Vagina (tissue), 2 donors: ENCODE measurements at regions not wholly inside any gene's neighbourhood (a gene's known extent, or its start where the extent isn't known, plus 50 kb on each side); places are given as distances from the start of the nearest gene placed in this dataset.
A peak's percentile ranks its signal among the peaks of the same experiment; 100 is the strongest.

Experiments
- DNase-seq, 2 donors: peaks; one replicate each; pipeline ENCODE4 v3.0.0-alpha.2; 2017; ENCODE audit errors: extremely low spot score in 2 of 2
- H3K27ac ChIP-seq: fragments of 200-600 bp; sonication (generic); one replicate; pipeline ENCODE4 v1.5.1; 2019
- H3K27me3 ChIP-seq: fragments of 200-600 bp; sonication (generic); one replicate; pipeline ENCODE4 v1.5.1; 2019
- H3K36me3 ChIP-seq, 2 donors: fragments of 200-600 bp; sonication (generic); one replicate each; pipeline ENCODE4 v1.5.1; 2017 to 2019
- H3K4me1 ChIP-seq: fragments of 200-600 bp; sonication (generic); one replicate; pipeline ENCODE4 v1.5.1; 2019
- H3K4me3 ChIP-seq, 2 donors: fragments of 200-600 bp; sonication (generic); 1 replicate in 1 of 2; 2 replicates in 1 of 2; pipeline ENCODE4 v1.5.1; 2016 to 2019
- H3K9me3 ChIP-seq: fragments of 200-600 bp; sonication (generic); one replicate; pipeline ENCODE4 v1.5.1; 2019
- CTCF ChIP-seq, 3 experiments: fragments of 450-650 bp in 2 of 3; fragments of 200-600 bp in 1 of 3; sonication (generic) in 1 of 3; IDR thresholded peaks; one replicate each; pipeline ENCODE4 v1.5.1; 2017 to 2019; ENCODE audit warnings: antibody characterized with exemption in 3 of 3, mild to moderate bottlenecking in 2 of 3, moderate library complexity in 2 of 3
- POLR2A ChIP-seq, 2 donors: fragments of 450-650 bp; IDR thresholded peaks; one replicate each; pipeline ENCODE4 v1.6.1; 2017; ENCODE audit warnings: antibody characterized with exemption in 2 of 2, mild to moderate bottlenecking in 2 of 2, moderate library complexity in 2 of 2
- POLR2AphosphoS5 ChIP-seq, 2 donors: sonication (generic); formaldehyde crosslinking; IDR thresholded peaks; one replicate each; pipeline ENCODE4 v1.9.0; 2017; ENCODE audit warnings: antibody characterized with exemption in 2 of 2, mild to moderate bottlenecking in 2 of 2, low read depth in 1 of 2; ENCODE audit not compliant: insufficient read depth in 1 of 2
- intact Hi-C: fragments of 100-400 bp; cut with DNase I; formaldehyde crosslinking; loops from one replicate; pipeline ENCODE4 v1.15.1; 2023

DNA sequence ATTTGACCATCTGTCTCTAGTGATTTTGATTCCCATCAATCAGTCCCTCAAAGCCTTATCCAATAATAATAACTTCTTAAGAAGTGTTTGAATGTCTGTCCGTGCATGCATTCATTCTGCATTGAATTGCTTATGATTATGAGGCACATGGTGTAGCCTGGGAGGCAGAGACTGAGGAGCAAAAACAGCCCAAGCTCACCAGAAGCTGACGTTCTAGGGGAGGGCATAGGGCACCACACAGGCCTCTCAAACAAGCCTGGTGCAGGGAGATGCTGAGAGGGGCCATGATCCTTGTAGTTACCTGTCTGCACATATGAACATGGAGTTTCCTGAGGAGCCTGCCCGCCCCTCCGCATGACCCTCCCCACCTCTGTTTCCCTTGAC, 89.2 kb upstream of the POMGNT2 start:
- DNase-seq: no peak
- H3K9me3 ChIP-seq: no peaks in the 10 kb centered on the region
- intact Hi-C loops: no loop called here

GRCh38 chr3:43194490-43195114, 88.7 kb upstream of the POMGNT2 start:
- Histone ChIP-seq H3K36me3 (no peaks in the 10 kb centered on the region), H3K4me1 (no peaks in the 10 kb centered on the region), H3K9me3 (no peaks in the 10 kb centered on the region), H3K27ac (no peak overlapping the region), H3K27me3 (no peaks in the 10 kb centered on the region), H3K4me3 (no peak overlapping the region)
- TF ChIP-seq CTCF (IDR thresholded peaks at IDR 0.05): no peak
- TF ChIP-seq POLR2A (IDR thresholded peaks at IDR 0.05): no peak
- TF ChIP-seq POLR2AphosphoS5 (IDR thresholded peaks at IDR 0.05; ENCODE audit: insufficient read depth in 1 of 2, low read depth in 1 of 2): no peak
- intact Hi-C loops: no loop called here
- no peak for DNase-seq

More for the DNA sequence above, 89.2 kb upstream of the POMGNT2 start:
- H3K27me3 ChIP-seq: no peaks in the 10 kb centered on the region
- no peaks in the 10 kb centered on the region for H3K36me3 ChIP-seq
- no peak overlapping the region for H3K4me3 ChIP-seq
- H3K27ac ChIP-seq: no peak overlapping the region
- no peaks in the 10 kb centered on the region for H3K4me1 ChIP-seq
- no peak for TF ChIP-seq POLR2A (IDR thresholded peaks at IDR 0.05)
- no peak for TF ChIP-seq POLR2AphosphoS5 (IDR thresholded peaks at IDR 0.05; ENCODE audit: insufficient read depth in 1 of 2, low read depth in 1 of 2)
- TF ChIP-seq CTCF (IDR thresholded peaks at IDR 0.05): no peak

- Histone ChIP-seq H3K36me3 (no peaks in the 10 kb centered on the region), H3K27ac (no peak overlapping the region), H3K27me3 (no peaks in the 10 kb centered on the region), H3K4me1 (no peaks in the 10 kb centered on the region), H3K4me3 (no peak overlapping the region), H3K9me3 (no peaks in the 10 kb centered on the region)
- DNase-seq: no peak
- no peak for TF ChIP-seq POLR2AphosphoS5 (IDR thresholded peaks at IDR 0.05; ENCODE audit: insufficient read depth in 1 of 2, low read depth in 1 of 2)
- no peak for TF ChIP-seq CTCF (IDR thresholded peaks at IDR 0.05)
- no peak for TF ChIP-seq POLR2A (IDR thresholded peaks at IDR 0.05)
- intact Hi-C loops: no loop called here
Measured at GRCh38 chr3:43194069-43194468, 88.2 kb upstream of the POMGNT2 start.

GRCh38 chr3:43192028-43192427, 86.1 kb upstream of the POMGNT2 start:
- TF ChIP-seq POLR2A (IDR thresholded peaks at IDR 0.05) (no peak), POLR2AphosphoS5 (IDR thresholded peaks at IDR 0.05; ENCODE audit: insufficient read depth in 1 of 2, low read depth in 1 of 2) (no peak)
- intact Hi-C loops: no loop called here
- Histone ChIP-seq H3K36me3 (no peaks in the 10 kb centered on the region), H3K27ac (no peak overlapping the region), H3K27me3 (no peaks in the 10 kb centered on the region), H3K4me3 (no peak overlapping the region), H3K4me1 (no peaks in the 10 kb centered on the region), H3K9me3 (no peaks in the 10 kb centered on the region)
- DNase-seq: no peak

DNA sequence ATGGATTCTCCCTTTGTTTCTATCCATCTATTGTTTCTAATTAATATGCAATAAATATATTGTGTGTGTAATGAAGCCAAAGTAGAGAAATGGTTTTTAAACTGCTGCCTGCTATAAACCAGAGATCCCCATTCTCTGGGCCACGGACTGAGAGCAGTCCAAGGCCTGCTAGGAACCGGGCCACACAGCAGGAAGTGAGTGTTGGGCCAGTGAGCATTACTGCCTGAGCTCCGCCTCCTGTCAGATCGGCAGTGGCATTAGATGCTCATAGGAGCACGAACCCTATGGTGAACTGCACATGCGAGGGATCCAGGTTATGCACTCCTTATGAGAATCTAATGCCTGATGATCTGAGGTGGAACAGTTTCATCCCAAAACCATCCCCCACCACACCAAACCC, 85.2 kb upstream of the POMGNT2 start:
- H3K9me3 ChIP-seq: no peaks in the 10 kb centered on the region
- no peaks in the 10 kb centered on the region for H3K36me3 ChIP-seq
- no peak for DNase-seq
- no peak for TF ChIP-seq CTCF (IDR thresholded peaks at IDR 0.05)
- no peak for TF ChIP-seq POLR2A (IDR thresholded peaks at IDR 0.05)
- TF ChIP-seq POLR2AphosphoS5 (IDR thresholded peaks at IDR 0.05; ENCODE audit: insufficient read depth in 1 of 2, low read depth in 1 of 2): peak in 1 of 2 donors; percentile 6
- H3K4me3 ChIP-seq: no peak overlapping the region
- H3K4me1 ChIP-seq: no peaks in the 10 kb centered on the region
- H3K27me3 ChIP-seq: no peaks in the 10 kb centered on the region
- peak overlapping the region; percentile 51 for H3K27ac ChIP-seq
- intact Hi-C loops: no loop called here
